ENCODE measurements at regions not wholly inside any gene's neighbourhood (a gene's known extent, or its start where the extent isn't known, plus 50 kb on each side); places are given as distances from the start of the nearest gene placed in this dataset.
A peak's percentile ranks its signal among the peaks of the same experiment; 100 is the strongest.

DNA sequence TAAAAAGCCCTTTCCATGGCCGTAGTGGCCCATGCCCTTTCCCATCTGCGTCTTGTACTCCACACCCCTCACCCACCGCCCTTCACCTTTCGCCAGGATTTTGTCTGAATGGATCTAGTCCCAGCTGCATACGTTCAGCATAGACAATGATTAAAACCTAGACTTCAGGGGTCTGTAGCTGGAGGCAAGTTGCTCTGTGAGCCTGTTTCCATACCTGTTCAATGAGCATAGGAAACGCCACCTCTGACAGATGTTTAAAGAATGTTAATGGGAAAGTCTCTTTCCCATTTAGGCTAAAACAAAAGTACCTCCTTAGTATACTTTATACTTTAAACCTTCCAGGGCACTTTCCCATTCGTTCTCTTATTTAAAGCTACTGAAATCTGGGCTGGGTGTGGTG, 105.7 kb downstream of the SPRY4 start:
- H3K4me2 ChIP-seq: no peak overlapping the region
- H3K36me3 ChIP-seq (replicated peaks; ENCODE audit: insufficient read depth, low read depth): no peaks in the 10 kb centered on the region
- H3K4me1 ChIP-seq (ENCODE audit: insufficient read depth): peaks cover 24% of the 10 kb centered on the region
- no peak overlapping the region for H3K4me3 ChIP-seq
- no peak overlapping the region for H2AFZ ChIP-seq
- TF ChIP-seq, protein P1, sequence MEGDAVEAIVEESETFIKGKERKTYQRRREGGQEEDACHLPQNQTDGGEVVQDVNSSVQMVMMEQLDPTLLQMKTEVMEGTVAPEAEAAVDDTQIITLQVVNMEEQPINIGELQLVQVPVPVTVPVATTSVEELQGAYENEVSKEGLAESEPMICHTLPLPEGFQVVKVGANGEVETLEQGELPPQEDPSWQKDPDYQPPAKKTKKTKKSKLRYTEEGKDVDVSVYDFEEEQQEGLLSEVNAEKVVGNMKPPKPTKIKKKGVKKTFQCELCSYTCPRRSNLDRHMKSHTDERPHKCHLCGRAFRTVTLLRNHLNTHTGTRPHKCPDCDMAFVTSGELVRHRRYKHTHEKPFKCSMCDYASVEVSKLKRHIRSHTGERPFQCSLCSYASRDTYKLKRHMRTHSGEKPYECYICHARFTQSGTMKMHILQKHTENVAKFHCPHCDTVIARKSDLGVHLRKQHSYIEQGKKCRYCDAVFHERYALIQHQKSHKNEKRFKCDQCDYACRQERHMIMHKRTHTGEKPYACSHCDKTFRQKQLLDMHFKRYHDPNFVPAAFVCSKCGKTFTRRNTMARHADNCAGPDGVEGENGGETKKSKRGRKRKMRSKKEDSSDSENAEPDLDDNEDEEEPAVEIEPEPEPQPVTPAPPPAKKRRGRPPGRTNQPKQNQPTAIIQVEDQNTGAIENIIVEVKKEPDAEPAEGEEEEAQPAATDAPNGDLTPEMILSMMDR (IDR thresholded peaks at IDR 0.05; ENCODE audit: poor library complexity): no peak
- TF ChIP-seq EZH2 (IDR thresholded peaks at IDR 0.05; ENCODE audit: borderline replicate concordance): no peak
- TF ChIP-seq EZH2phosphoT487 (IDR thresholded peaks at IDR 0.05; ENCODE audit: low read depth, severe bottlenecking, unreplicated experiment): no peak
- H3K9me3 ChIP-seq (ENCODE audit: low read depth): no peaks in the 10 kb centered on the region
- H3K9me2 ChIP-seq (replicated peaks; ENCODE audit: insufficient read depth): no peaks in the 10 kb centered on the region
- DNase-seq (ENCODE audit: low spot score): no peak
- H4K20me1 ChIP-seq (ENCODE audit: insufficient read depth, poor library complexity, severe bottlenecking): no peaks in the 10 kb centered on the region
- no peaks in the 10 kb centered on the region for H3K79me2 ChIP-seq
- WGBS (ENCODE audit: low lambda C conversion rate, missing lambda C conversion rate): 94% methylated on average over 7 of the region's 7 CpGs
- H3K27ac ChIP-seq: no peak overlapping the region
- no peaks in the 10 kb centered on the region for H3K27me3 ChIP-seq

DNA sequence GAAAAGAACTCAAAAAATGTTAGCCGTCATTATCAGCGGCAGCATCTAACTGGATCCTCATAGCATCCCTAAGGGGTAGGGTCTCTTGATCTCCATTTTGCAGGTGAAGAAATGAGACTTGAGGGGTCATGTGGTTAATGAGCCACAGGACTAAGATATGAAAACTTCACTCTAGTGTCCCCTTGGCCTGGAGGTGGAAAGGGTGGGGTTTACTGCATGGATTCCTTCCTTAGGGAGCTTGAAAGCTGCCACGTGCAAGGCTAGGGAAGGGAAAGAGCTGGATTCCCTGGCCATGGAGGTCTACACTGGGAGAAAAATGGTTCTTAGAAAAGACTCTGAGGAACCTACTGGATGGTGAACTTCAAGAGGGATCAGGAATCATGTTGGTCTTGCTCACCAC, 107.9 kb downstream of the SPRY4 start:
- no peak for TF ChIP-seq EZH2phosphoT487 (IDR thresholded peaks at IDR 0.05; ENCODE audit: low read depth, severe bottlenecking, unreplicated experiment)
- no peak for TF ChIP-seq EZH2 (IDR thresholded peaks at IDR 0.05; ENCODE audit: borderline replicate concordance)
- TF ChIP-seq, protein P1 (IDR thresholded peaks at IDR 0.05; ENCODE audit: poor library complexity): no peak
- Histone ChIP-seq H3K27ac (no peak overlapping the region), H3K27me3 (no peaks in the 10 kb centered on the region), H3K36me3 (replicated peaks; ENCODE audit: insufficient read depth, low read depth) (no peaks in the 10 kb centered on the region), H3K9me2 (replicated peaks; ENCODE audit: insufficient read depth) (no peaks in the 10 kb centered on the region), H2AFZ (no peak overlapping the region), H3K9me3 (ENCODE audit: low read depth) (no peaks in the 10 kb centered on the region), H3K4me3 (no peak overlapping the region), H4K20me1 (ENCODE audit: insufficient read depth, poor library complexity, severe bottlenecking) (no peaks in the 10 kb centered on the region), H3K4me1 (ENCODE audit: insufficient read depth) (peaks cover 19% of the 10 kb centered on the region), H3K4me2 (no peak overlapping the region), H3K79me2 (no peaks in the 10 kb centered on the region)
- 70% methylated on average over 3 of the region's 3 CpGs for WGBS (ENCODE audit: low lambda C conversion rate, missing lambda C conversion rate)
- DNase-seq (ENCODE audit: low spot score): no peak

DNA sequence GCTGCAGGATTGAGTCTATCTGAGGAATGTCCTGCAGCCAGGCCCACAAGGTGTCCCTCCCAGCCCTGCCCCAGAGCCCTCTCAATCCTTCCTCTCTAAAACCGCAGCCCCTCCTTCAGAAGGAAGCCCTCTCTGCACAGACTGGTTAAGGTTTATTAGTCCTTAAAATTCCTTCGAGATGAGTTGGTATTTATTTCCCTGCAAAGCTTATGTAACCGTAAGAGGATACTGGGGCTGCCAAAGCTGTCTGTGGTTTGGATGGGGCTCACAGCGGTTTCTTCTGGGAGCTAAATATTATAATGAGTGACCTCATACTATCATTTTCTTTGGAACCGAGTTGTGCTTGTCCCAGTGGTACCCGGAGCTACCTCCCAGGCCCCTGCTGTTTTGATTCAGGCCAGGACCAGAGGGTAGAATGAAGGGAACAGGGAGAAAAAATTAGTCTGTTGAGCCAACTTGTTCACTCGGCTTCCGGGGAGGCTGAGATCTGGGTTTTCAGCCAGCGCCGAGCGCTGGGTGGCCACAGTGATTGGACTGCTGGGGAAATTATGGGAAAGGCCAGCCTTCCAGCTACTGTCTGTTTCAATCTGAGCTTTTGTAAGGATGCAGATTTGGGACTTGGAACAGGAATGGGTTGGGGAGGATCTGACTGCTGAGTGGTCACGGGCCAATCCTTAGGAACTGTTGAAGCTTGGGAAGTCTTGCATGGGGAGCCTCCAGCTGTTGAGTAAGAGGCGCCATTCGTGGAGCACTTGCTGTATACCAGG, 107.5 kb downstream of the NDFIP1 start:
- Histone ChIP-seq H3K9me2 (replicated peaks; ENCODE audit: insufficient read depth) (no peaks in the 10 kb centered on the region), H4K20me1 (ENCODE audit: insufficient read depth, poor library complexity, severe bottlenecking) (no peaks in the 10 kb centered on the region), H2AFZ (no peak overlapping the region), H3K27ac (peak overlapping the region; percentile 64), H3K4me3 (no peak overlapping the region), H3K27me3 (no peaks in the 10 kb centered on the region), H3K4me1 (ENCODE audit: insufficient read depth) (peaks cover 11% of the 10 kb centered on the region), H3K9me3 (ENCODE audit: low read depth) (no peaks in the 10 kb centered on the region), H3K79me2 (no peaks in the 10 kb centered on the region), H3K4me2 (peak overlapping the region; percentile 51), H3K36me3 (replicated peaks; ENCODE audit: insufficient read depth, low read depth) (no peaks in the 10 kb centered on the region)
- 47% methylated on average over 14 of the region's 14 CpGs for WGBS (ENCODE audit: low lambda C conversion rate, missing lambda C conversion rate)
- peak; percentile 78 for DNase-seq (ENCODE audit: low spot score)
- TF ChIP-seq, protein P1 (IDR thresholded peaks at IDR 0.05; ENCODE audit: poor library complexity): no peak
- TF ChIP-seq EZH2 (IDR thresholded peaks at IDR 0.05; ENCODE audit: borderline replicate concordance): no peak
- no peak for TF ChIP-seq EZH2phosphoT487 (IDR thresholded peaks at IDR 0.05; ENCODE audit: low read depth, severe bottlenecking, unreplicated experiment)
